ENCODE measurements at regions not wholly inside any gene's neighbourhood (a gene's known extent, or its start where the extent isn't known, plus 50 kb on each side); places are given as distances from the start of the nearest gene placed in this dataset.
A peak's percentile ranks its signal among the peaks of the same experiment; 100 is the strongest.

GRCh38 chr3:145395421-145395820 lies 765.6 kb downstream of the PLOD2 start:
- no peak for FAIRE-seq
- Histone ChIP-seq H3K4me3 (ENCODE audit: low read depth, low read length) (no peak overlapping the region), H3K36me3 (ENCODE audit: control insufficient read depth, insufficient read depth, low read length) (no peaks in the 10 kb centered on the region), H3K27me3 (ENCODE audit: control insufficient read depth, insufficient read depth, low read length) (no peaks in the 10 kb centered on the region)
- DNase-seq (ENCODE audit: low read depth), result no peak
- TF ChIP-seq CTCF (IDR thresholded peaks at IDR 0.05; ENCODE audit: insufficient read depth, low read length, severe bottlenecking), result no peak

- no peaks in the 10 kb centered on the region for H3K27me3 ChIP-seq (ENCODE audit: control insufficient read depth, insufficient read depth, low read length)
- H3K4me3 ChIP-seq (ENCODE audit: low read depth, low read length), result no peak overlapping the region
- no peak for TF ChIP-seq CTCF (IDR thresholded peaks at IDR 0.05; ENCODE audit: insufficient read depth, low read length, severe bottlenecking)
- no peak for FAIRE-seq
- no peak for DNase-seq (ENCODE audit: low read depth)
- no peaks in the 10 kb centered on the region for H3K36me3 ChIP-seq (ENCODE audit: control insufficient read depth, insufficient read depth, low read length)
Observed at GRCh38 chr3:145411605-145412004, 749.4 kb downstream of the PLOD2 start.

- FAIRE-seq, result no peak
- DNase-seq (ENCODE audit: low read depth), result no peak
- TF ChIP-seq CTCF (IDR thresholded peaks at IDR 0.05; ENCODE audit: insufficient read depth, low read length, severe bottlenecking), result no peak
Observed at GRCh38 chr3:145417678-145418077, 743.3 kb downstream of the PLOD2 start.

GRCh38 chr3:145422556-145422955 lies 738.4 kb downstream of the PLOD2 start:
- FAIRE-seq (no peak), DNase-seq (ENCODE audit: low read depth) (peak; percentile 18)
- no peak for TF ChIP-seq CTCF (IDR thresholded peaks at IDR 0.05; ENCODE audit: insufficient read depth, low read length, severe bottlenecking)
- H3K4me3 ChIP-seq (ENCODE audit: low read depth, low read length), result no peak overlapping the region
- no peaks in the 10 kb centered on the region for H3K36me3 ChIP-seq (ENCODE audit: control insufficient read depth, insufficient read depth, low read length)
- H3K27me3 ChIP-seq (ENCODE audit: control insufficient read depth, insufficient read depth, low read length), result no peaks in the 10 kb centered on the region

More at GRCh38 chr3:145417678-145418077, 743.3 kb downstream of the PLOD2 start:
- Histone ChIP-seq H3K27me3 (ENCODE audit: control insufficient read depth, insufficient read depth, low read length) (no peaks in the 10 kb centered on the region), H3K4me3 (ENCODE audit: low read depth, low read length) (no peak overlapping the region), H3K36me3 (ENCODE audit: control insufficient read depth, insufficient read depth, low read length) (no peaks in the 10 kb centered on the region)

GRCh38 chr3:145427355-145427754 lies 733.6 kb downstream of the PLOD2 start:
- no peak for FAIRE-seq
- H3K4me3 ChIP-seq (ENCODE audit: low read depth, low read length), result no peak overlapping the region
- no peak for DNase-seq (ENCODE audit: low read depth)
- H3K27me3 ChIP-seq (ENCODE audit: control insufficient read depth, insufficient read depth, low read length), result no peaks in the 10 kb centered on the region
- TF ChIP-seq CTCF (IDR thresholded peaks at IDR 0.05; ENCODE audit: insufficient read depth, low read length, severe bottlenecking), result no peak
- no peaks in the 10 kb centered on the region for H3K36me3 ChIP-seq (ENCODE audit: control insufficient read depth, insufficient read depth, low read length)

GRCh38 chr3:145429546-145429945 lies 731.4 kb downstream of the PLOD2 start:
- DNase-seq (ENCODE audit: low read depth) (no peak), FAIRE-seq (no peak)
- Histone ChIP-seq H3K27me3 (ENCODE audit: control insufficient read depth, insufficient read depth, low read length) (no peaks in the 10 kb centered on the region), H3K4me3 (ENCODE audit: low read depth, low read length) (no peak overlapping the region), H3K36me3 (ENCODE audit: control insufficient read depth, insufficient read depth, low read length) (no peaks in the 10 kb centered on the region)
- TF ChIP-seq CTCF (IDR thresholded peaks at IDR 0.05; ENCODE audit: insufficient read depth, low read length, severe bottlenecking), result no peak
